Brain pericyte (primary cell): ENCODE measurements at regions not wholly inside any gene's neighbourhood (a gene's known extent, or its start where the extent isn't known, plus 50 kb on each side); places are given as distances from the start of the nearest gene placed in this dataset.
"Not testable (repeated sequence)": the region's sequence is repeated elsewhere in the genome, so short reads cannot be mapped to it uniquely, and the experiment has no call there.

Source experiments
- DNase-seq: peaks from one replicate; pipeline ENCODE4 v3.0.0-alpha.2; 2012; ENCODE audit warnings: low read depth, low spot score

- DNase-seq = no peak
Measured at GRCh38 chr4:66842026-66842723, 703.1 kb downstream of the CENPC start.

DNA sequence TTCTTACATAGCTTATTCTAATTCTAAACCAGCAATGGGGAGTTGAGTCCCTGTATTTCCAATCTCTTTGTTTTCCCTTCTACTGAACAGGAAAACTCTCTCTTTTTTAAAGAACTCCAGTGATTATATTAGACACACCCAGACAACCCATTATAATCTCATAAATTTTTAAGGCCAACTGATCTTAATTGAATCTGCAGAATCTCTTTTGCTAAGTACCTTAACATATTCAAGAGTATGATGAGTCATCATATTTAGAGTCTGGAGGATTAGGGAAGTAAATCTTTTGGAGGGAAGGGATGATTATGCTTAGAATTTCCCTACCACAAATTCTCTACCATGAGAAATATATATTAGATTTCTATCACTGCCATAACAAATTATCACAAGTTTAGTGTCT, 705.1 kb downstream of the CENPC start:
- no peak for DNase-seq

- no peak for DNase-seq
Measured at GRCh38 chr4:66837279-66837922, 707.9 kb downstream of the CENPC start.

DNA sequence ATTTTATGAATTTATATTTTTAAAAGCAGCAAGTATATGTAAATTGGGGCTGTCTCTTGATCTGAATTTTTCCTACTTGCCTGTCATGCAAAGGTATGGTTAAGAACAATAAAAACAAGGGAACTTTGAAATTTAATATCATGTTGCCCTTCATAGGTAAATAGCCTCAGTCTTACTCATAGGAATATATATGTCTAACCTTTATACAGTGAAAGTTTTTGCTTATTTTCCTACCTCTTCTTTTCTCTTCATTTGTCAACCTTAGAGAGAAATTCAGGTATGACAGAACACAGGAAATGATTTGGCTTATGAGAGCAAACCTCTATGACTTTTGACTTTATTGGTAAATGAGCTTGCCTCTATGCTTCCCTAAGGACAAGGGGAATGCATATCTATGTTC, 716.0 kb downstream of the CENPC start:
- DNase-seq = no peak

DNA sequence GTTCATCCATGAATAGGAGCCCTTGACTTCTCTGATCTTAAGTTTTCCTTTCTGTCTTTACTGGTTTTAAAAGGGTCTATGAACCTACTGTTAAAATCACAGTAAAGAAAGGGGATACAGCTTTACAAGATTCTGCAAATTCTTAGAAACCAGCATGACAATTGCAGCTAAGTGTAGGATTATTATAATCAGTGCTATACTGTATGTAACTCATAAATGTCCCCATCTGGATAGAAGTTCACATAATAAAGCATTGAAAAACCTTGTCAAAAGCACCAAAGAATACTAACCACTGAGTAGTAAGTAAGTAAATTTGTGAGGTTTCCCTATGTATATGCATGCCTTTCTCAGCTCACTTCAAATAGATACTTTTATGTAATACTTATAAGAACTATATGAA, 724.6 kb downstream of the CENPC start:
- no peak for DNase-seq

- no peak for DNase-seq
Measured at GRCh38 chr4:66814277-66814676, 731.0 kb downstream of the CENPC start.

- no peak for DNase-seq
Measured at GRCh38 chr4:66805582-66805981, 739.7 kb downstream of the CENPC start.

DNA sequence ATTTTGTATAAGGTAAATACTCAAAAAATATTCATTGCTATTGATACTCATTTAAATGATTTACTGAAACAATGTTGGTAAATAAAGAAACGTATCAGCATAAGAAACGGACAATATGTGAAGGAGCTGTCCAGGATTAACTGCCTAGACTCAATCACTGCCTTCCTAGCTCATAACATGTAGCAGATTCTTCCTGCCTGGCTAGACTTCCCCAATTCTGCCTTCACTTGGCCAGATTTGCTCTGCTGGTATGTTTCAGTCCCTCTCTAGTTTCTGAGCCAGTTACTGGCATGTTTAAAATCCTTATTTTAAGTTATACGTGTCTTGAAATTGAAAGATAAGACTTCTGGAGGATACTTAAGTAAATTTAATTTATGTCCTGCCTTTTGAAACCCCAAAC, 740.3 kb downstream of the CENPC start:
- no peak for DNase-seq

GRCh38 chr4:66797608-66798007, 747.7 kb downstream of the CENPC start:
- DNase-seq = no peak

GRCh38 chr4:66795724-66796123, 749.6 kb downstream of the CENPC start:
- DNase-seq = no peak

GRCh38 chr4:66794390-66795034, 750.8 kb downstream of the CENPC start:
- DNase-seq = no peak

DNA sequence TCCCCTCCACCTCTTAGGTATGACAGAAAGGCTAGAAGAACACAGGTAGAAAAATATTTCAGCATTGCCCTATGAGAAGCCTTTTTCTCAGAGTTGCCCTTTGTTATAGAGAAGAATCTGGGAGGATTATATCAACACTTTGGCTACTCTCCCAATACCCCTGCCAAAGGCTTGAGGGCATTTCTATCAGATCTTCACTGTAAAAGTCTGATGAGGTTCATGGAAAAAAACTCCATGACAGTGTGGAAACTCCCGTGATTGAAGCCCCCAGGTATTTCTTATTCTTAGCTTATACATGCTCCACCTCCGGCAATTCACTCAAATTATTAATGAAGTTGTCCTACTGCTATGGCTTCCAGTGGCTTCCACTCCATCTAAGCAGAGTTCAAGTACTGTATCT, 753.6 kb downstream of the CENPC start:
- no peak for DNase-seq

DNA sequence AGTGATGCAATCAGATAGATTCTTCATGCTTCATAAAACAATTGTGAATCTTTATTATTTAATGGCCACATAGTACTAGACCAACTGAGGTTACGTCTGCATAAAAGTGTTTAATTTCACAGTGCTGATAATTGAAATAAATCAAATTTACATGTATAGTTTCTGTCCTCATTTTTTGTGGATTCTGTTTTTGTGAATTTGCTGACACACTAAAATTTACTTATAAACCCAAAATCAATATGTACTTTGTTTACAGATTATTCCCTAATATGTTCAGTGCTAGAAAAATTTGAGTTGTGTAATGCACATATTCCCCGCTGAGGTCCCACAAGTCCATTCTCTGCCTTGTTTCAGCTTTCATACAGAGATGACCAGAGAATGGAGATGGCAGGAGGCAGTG, 759.8 kb downstream of the CENPC start:
- DNase-seq = no peak

GRCh38 chr4:66782751-66783150, 762.6 kb downstream of the CENPC start:
- DNase-seq = not testable (repeated sequence)

DNA sequence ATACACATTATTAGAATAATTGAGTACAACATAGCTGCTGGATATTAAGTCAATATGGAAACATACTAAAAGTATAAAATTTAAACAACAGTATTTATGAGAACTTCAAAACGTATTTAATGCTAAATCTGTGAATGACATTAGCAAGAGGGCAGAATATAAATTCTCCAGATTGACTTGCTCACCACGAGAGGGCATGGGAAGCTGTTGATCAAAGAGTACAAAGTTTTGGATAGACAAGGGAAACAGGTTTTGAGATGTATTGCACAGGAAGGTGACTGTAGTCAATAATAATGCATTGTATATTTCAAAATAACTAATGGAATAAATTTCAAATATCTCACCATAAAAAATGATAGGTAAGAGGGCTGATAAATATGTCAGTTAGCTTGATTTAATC, 768.2 kb downstream of the CENPC start:
- DNase-seq = no peak

GRCh38 chr4:66769441-66769840, 775.9 kb downstream of the CENPC start:
- no peak for DNase-seq

DNA sequence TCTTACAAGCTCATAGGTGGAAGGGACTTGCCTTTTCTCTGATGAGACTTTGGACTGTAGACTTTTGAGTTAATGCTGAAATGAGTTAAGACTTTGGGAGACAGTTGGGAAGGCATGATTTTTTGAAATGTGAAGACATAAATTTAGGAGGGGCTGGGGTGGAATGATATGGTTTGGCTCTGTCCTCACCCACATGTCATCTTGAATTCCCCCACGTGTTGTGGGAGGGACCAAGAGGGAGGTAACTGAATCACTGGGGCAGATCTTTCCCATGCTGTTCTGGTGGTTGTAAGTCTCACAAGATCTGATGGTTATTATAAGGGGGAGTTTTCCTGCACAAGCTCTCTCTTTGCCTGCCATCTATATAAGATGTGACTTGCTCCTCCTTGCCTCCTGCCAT, 777.9 kb downstream of the CENPC start:
- no peak for DNase-seq

DNA sequence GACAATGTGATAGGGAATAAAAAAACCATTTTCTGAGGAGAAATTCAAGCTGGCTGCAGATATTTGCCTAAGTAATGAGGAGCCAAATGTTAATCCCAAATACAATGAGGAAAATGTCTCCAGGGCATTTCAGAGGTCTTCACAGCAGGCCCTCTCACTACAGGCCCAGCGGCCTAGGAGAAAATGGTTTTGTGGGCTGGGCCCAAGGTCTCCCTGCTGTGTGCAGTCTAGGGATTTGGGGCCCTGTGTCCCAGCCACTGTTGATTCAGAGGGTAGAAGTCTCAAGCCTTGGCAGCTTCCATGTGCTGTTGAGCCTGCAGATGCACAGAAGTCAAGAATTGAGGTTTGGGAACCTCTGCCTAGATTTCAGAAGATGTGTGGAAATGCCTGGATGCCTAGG, 778.7 kb downstream of the CENPC start:
- no peak for DNase-seq

DNA sequence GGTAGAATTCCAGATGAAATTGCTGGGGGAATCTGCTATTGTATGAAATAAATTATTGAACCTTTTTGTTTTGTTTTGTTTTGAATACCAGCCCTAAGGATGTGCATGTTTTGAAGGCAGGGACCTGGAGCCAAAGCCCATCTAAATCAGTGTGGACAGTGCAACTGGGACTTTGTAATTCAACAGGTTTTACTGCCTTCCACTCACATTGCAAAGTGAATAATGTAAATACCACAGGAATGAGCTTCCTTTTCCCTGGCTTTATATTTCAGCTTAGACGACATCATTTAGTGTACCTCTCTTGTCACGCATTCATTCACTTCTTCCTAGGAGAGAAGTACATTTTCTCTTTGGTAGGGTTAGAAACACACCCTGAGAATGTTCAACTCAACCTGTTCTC, 795.0 kb downstream of the CENPC start:
- no peak for DNase-seq

DNA sequence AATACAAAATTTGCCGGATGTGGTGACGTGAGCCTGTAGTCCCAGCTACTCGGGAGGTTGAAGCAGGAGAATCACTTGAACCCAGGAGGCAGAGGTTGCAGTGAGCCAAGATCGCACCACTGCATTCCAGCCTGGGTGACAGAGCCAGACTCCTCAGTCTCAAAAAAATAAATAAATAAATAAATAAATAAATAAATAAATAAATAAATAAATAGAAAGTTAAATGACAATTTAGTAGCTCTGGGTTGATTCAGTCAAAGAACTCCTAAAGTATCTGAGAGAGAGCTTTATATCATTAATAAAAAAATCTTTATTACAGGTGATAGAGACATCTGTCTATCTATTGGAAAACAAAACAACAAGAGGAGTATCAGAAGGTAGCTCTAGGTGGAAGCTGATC, 798.4 kb downstream of the CENPC start:
- not testable (repeated sequence) for DNase-seq

DNA sequence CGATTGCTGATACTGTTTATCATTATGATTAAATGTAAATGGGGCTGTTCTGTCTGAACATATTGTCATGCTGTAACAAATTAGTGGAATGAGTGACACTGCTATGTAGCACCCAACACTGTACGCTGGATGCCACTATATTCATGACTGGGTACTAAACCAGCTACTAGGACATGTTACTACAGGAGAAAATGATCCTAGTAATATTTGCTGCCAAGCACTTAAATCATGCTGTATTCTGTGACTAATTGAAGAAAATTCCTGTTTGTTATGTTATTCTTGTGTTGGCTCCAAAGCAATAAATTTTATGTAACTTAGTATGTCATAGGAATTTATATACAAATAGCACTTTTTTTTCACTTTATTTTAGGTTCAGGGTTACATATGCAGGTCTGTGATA, 804.2 kb downstream of the CENPC start:
- DNase-seq = no peak

GRCh38 chr4:66736606-66737005, 808.7 kb downstream of the CENPC start:
- DNase-seq = no peak

DNA sequence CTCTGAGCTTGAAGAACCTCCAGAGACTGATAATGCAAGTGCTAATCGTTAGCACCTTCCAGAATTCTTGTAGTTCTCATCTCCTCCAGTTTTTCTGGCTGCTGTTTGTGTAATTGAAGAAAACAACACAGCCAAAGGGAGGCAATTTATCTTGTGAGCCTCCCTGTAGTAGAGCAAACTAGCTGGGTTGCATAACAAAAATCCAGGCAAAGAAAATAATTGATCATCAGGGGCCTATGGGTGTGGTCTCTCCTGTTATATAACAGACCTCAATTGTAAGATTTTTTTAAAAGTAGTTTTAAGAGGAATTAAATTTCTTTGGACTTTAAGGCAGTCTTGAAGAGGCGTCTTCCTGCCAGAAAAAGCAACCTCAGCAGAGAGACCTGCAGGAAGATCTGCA, 817.0 kb downstream of the CENPC start:
- no peak for DNase-seq
